HG02678 (cell line): ENCODE measurements at regions not wholly inside any gene's neighbourhood (a gene's known extent, or its start where the extent isn't known, plus 50 kb on each side); places are given as distances from the start of the nearest gene placed in this dataset.
"Not testable (repeated sequence)": the region's sequence is repeated elsewhere in the genome, so short reads cannot be mapped to it uniquely, and the experiment has no call there.

Experiments
- ATAC-seq: cut with Tn5 transposase; IDR thresholded peaks from one replicate; pipeline ENCODE4 v1.9.1; 2021; ENCODE audit warnings: mild to moderate bottlenecking, moderate library complexity; ENCODE audit not compliant: unreplicated experiment

DNA sequence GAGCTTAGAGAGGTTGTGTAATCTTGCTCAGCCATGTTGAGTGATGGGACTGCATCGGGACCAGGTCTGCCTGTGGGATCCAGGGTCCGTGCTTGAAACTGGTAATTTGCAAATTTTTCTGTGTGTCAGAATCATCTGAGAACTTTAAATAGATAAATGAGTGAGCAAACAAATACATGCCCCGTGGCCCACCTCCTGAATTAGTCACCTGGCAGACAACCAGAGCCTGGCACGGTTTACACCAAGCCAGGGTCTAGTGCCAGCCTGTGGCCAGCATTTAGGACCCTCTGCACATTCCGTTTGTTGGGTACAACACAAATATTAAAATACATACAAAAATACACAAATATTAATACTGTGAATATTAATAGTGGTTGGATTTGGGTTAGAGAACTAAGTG is 90.6 kb upstream of the STOX2 start:
- no peak for ATAC-seq

DNA sequence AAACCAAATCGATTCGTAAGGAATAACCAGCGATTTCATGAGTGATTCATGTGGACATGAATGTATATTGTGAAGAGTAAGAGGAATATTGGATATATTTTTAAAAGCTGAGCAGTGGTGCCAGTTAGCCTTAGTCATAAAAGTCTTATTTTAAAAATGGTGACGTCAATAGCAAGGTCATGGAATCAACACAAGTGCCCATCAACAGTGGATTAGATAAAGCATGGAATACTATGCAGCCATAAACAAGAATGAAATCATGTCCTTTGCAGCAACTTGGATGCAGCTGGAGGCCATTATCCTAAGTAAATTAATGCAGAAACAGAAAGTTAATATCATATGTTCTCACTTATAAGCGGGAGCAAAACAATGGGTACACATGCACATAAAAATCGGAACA is 89.0 kb upstream of the STOX2 start:
- ATAC-seq, result no peak

DNA sequence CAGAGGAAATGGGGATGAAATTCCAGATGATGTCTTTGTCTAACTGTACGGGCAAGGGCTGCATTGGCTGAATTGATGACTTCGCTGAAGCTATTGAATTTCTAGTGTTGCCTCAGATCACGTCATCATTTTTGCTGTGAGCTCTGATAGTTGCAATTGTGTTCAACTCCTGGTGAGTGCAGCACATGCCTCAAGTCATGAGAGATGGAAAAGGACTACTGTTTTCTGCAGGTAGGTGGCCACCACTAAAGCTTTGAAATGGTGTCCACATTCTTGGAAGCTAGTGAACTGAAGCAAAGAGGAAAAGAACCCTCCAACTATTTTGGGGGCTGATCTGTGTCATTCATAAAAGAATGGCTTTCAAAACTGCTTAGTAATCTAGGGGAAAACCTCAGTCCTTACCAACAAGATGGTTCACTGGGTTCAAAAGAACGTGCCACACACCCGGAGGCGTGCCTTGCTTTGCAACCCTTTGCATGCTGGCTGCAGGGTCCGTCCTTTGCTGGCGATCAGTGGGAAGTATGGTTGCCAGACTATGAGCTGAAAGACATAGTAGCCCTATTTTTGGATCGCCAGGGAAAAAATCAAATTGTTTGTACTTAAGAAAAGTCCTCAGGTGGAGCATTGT is 88.1 kb upstream of the STOX2 start:
- no peak for ATAC-seq

DNA sequence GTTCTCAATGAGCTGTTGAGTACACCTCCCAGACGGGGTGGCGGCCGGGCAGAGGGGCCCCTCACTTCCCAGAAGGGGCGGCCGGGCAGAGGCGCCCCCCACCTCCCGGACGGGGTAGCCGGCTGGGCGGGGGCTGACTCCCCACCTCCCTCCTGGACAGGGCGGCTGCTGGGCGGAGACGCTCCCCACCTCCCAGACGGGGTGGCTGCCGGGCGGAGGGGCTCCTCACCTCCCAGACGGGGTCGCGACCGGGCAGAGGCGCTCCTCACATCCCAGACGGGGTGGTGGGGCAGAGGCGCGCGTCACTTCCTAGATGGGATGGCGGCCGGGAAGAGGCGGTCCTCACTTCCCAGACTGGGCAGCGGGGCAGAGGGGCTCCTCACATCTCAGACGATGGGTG is 86.5 kb upstream of the STOX2 start:
- ATAC-seq, result not testable (repeated sequence)

DNA sequence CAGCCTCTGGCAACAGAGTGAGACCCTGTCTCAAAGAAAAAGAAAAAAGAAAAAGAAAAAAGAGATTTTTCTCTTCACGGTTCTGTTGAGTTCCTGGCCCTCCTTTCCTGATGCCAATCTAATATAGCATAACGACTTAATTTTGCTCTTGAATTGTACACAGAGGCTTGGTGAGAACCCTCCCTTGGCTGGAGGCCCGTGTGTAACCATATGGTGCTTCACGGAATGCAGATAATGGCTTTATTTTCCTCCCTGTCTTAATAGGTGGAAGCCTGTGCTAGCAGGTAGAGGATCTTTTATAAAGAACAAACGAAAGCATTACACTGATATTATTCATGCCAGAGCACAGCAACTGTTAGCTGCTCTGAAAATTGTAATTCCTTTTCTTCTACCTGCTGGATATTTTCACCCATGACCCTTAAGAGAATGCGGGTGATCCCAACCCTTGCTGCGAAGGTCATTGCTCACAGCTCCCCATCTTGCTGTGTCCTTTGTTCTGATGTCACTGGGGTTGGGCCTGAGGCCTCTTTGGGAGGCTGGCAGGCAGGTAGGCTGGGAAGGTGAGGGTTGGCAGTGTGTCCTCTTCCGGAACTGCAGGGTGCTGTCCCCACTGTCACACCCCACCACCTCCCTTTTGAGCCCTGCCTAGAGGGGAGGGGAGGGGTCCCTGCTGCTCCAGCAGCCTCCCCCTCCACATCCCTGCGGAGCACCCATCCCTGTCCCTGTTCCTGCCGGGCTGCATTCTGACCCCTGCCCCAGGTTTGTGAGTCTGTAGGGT is 83.8 kb upstream of the STOX2 start:
- ATAC-seq, result no peak

DNA sequence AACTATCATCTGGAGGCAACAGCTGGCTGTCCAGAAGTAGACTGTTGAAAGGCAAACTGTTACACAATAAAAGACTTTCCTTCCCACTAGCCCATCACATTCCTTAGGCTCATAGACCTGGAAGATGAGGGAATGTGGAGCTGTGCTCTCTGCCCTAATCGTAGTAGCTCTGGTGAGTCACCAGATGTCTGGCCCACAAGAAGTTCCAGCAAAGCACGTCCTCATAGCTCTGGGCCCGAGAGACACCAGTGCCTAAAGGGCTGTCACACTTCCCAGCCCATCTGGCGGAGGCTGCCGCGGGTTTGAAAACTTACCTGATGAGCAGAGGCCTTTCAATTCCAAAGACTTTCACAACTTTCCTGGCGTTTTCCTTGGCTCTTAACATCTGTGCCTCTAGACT is 81.7 kb upstream of the STOX2 start:
- no peak for ATAC-seq

DNA sequence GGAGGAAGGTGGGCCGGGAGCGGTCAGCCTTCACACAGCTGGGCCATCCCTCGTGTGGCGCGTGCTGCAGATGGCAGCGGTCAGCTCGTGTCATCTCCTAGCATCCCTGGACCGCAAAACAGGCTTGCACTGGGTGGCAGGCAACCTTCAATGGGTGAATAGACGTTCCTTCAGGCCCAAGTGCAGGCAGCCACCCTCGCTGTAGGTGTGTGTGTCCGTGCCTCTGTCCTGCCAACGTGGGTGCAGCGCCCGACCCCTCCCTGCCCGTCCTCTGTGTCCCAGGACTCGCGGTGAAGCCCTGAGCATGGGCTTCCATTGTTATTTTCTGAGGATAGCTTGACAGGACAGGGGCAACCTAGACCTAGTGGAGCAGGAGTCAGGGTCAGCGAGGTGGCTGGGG is 79.8 kb upstream of the STOX2 start:
- no peak for ATAC-seq

DNA sequence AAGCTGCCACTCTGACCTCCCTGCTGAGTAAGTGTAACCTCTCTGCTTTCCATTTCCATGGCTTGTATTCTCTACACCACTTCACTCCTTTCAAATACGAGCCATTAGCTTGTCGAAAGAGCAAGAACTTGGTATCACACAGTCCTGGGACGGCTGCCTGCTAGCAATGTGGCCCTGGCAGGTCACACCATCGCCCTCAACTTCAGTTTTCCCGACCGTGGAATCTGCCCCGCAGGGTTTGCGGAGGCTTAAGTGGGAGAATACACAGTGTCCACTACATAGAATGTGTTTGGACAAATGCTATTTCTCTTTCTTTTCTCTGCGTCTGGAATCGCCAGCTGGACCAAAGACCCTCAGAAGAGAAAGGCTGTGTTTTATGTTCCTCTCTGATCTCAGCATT is 78.6 kb upstream of the STOX2 start:
- no peak for ATAC-seq

DNA sequence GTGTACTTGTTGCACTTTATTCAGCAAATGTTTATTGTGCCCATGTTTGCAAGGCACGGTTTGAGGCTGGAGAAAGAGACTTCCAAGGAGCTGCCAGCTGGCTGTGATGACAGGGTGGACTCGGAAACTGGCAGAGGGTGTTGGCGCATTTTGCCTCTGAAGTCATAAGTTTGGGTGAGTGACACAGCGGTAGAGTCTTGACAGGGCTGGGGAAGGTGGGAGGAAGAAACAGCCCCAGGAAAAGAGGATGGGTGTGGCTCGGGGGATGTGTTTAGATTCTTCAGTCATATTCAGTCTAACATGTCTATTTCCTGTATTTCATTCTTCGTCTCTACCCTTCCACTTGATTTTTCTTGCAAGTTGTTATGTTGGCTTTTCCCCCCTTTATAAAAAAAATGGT is 77.0 kb upstream of the STOX2 start:
- no peak for ATAC-seq

DNA sequence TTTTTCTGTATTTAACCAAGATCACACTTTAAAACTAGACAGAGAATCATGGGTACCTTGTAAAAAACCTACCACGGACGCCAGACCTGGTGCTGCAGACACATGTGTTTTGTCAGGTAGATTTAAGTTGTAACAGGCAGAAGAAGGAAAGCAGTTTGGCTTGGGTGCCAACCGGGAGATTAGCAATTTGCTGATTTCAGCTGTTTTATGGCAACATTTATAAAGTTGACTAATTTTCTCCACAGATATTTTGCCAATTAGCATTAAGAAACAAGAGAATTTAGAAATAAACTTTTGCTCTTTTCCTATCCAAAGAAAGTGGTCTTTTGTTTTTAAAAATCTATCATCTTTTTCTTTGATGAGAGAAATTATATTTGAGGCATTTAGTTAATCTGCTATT is 76.3 kb upstream of the STOX2 start:
- ATAC-seq, result no peak

DNA sequence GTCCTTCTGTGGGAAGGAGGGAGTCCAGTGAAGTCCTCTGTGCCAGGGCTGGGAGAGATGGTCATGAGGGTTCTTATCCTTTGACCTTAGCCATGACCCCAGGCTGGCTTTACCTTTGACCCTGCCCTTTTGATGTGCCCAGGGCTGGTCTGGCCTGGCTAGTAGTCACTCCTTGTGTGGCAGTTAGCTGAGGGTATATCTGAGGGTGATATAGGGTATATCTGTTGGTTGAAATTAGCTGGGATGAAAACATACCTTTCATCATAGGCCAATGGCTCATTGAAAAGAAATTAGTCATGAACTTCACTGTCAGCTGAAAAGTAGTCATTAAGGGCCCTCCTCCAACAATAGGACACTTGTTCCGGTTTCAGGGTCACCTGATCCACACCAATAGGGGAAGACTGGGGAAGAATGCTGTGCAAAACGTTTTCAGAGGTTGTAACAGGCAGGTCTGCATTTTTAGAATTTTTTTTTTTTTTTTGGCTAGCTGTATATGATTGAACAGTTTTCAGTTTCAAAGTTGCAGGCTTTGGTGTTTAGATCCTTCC is 74.6 kb upstream of the STOX2 start:
- ATAC-seq, result no peak

DNA sequence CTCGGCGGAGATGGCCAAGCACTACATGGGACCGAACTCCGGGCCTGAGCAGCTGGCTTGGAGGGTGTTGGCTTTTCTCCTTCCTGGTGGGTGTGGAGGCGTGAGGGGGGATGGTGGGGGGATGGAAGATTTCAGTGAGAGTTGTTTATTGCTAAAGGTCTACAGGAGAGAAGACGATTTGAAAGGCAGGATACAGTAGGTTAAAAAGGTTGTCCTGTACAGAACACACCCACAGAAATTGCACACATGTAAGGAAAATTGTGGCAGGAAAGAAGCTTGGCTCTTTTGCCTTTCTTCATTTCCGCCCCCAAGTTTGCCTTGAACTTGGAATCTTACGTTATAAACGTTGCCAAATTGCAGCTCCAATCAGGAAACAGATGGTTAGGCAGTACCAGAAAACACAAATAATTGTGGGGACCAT is 74.1 kb upstream of the STOX2 start:
- ATAC-seq, result no peak

DNA sequence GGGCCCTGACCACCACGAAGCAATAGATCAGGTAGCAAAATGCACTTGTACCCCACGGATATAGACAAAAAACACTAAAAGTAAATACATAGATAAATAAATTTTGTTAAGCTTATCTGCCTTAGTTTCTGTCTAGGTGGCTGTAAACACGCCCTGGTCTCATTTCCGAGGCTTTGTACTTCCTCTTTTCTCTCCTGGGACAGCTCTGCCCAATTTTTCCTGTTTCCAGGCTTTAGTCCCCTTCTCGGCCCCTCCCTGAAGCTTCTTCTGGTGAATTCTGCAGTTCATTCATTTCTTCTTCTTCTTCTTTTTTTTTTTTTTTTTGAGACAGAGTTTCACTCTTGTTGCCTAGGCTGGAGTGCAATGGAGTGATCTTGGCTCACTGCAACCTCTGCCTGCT is 73.4 kb upstream of the STOX2 start:
- ATAC-seq, result no peak

DNA sequence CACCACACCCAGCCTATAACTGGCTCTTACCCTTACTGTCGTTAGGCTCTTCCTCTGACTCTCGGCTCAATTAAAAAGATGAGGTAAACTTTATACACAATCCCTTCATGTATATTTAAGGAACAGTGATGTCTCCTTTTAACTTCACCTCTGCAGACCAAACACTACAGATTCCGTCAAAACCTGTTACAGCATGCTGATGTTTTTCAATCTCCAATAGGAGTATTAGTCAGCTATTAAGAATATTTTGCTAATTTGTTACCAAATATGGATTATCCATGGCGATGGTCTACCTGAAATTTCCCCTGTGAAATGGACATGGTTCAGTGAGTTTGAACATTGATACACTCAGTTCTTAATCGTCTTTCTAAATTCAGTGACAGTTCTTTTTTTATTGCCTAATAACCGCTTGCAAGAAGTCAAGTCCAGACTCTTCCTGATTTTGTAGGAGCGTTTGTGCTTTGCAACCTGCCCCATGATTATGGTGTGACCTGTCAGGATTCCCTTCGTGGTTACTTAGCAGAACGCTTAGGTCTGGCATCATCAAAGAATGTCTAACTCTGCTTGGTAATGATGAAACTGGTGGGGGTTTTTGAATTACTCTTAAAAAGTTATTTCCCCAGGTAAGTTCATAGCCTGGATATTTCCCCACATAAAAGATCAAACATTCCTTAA is 72.2 kb upstream of the STOX2 start:
- no peak for ATAC-seq

DNA sequence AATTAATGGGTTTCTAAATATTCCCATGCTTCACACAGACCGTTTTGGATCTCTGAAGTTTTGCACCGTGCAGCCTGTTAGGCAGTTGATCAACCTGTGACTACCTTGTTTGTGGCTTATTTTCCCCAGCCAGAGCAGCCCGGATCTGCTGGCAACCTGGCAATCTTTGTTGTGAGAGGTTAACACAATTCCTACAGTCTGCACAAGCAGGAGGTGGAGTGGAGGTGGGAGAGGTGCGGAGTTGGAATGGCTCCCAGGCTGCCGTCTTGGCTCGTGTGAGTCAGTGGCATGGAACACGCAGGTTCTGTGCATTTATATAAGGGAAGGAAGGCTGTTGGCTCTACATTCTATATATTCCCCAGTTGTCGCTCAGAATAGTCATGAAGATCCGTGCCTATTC is 70.9 kb upstream of the STOX2 start:
- no peak for ATAC-seq

DNA sequence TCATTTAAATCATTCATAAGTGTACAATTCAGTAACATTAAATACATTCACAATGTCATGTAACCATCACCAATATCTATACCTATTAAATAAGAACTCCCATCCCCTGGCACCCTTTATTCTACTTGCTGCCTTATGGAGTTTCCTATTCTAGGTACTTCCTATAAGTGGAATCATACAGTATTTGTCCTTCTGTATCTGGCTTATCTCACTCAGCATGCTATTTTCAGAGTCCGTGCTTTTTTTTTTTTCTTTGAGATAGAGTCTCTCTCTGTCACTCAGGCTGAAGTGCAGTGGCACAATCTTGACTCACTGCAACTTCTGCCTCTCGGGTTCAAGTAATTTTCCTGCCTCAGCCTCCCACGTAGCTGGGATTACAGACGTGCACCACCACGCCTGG is 67.9 kb upstream of the STOX2 start:
- no peak for ATAC-seq

DNA sequence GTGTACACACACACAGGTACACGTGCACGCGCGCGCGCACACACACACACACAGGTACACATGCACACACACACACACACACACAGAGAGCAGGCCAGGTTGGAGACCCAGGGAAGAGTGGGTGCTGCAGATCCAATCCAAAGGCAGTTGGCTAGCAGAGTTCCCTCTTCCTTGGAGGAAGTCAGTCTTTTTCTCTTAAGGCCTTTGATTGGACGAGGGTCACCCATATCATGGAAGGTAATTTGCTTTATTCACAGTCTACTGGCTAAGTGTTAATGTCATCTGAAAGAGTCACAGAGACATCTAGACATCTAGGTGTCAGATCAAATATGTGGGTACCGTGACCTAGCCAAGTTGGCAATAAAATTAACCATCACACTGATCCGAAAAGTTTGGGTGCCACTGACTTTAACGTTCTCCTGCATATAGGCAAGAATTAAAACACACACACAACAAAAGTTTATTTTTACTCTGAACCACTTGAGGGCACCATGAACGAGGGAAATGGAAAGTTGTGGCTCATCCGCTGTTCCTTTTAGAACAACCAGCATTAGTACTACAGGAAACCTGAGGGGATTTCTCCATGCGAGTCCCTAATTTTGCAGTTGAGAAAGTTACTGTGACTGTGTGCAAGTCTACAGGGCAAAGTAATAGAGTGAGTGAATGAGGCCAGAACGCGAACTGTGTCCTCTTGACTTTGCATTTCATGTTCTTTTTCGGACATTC is 66.0 kb upstream of the STOX2 start:
- no peak for ATAC-seq

DNA sequence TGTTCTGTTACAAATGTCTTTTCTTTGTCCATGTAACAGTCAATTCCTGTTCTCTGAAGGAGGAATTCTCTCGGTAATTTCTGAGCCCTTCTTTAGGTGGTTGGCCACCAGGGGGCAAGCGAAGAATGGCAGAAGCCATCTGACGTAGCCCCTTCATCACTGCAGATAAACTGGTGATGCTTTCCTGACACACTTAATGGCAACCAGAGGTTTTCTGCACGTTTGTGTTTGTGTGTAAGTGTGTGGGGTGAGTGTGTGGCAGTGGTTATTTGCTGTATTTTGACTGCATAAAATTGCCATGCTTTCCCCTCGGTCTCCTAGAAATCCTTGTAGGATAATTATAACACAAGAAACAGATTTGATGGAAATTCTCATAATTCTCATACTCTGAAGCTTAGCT is 64.8 kb upstream of the STOX2 start:
- peak; percentile 84 for ATAC-seq

DNA sequence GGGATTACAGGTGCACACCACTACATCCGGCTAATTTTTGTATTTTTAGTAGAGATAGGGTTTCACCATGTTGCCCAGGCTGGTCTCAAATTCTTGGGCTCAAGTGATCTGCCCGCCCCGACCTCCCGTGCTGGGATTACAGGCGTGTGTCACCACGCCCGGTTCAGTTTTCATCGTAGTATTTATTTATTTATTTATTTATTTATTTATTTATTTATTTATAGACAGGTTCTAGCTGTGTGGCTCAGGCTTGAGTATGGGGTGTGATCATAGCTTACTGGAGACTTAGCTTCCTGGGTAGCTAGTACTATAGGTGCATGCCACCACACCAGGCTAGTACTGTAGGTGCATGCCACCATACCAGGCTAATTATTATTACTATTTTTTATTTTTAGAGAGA is 64.1 kb upstream of the STOX2 start:
- ATAC-seq, result no peak

DNA sequence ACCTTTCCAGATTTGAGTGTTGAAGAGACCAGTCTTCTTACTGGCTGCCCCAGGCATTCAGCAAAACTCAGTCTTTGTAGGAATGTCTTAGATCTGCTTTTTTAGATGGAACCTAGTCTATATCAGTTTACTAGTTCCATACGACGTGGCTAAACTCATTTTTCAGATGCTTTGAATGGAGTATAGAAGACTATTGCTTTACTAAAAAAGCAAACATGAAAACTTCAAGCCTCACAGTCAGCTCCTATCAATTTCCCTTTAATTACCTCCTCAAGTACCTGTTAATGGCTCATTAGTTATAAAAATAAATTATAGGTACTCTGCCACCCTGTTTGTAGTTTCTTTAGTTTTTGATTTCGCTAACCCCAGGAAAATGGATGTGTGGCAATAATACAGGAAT is 63.0 kb upstream of the STOX2 start:
- no peak for ATAC-seq

DNA sequence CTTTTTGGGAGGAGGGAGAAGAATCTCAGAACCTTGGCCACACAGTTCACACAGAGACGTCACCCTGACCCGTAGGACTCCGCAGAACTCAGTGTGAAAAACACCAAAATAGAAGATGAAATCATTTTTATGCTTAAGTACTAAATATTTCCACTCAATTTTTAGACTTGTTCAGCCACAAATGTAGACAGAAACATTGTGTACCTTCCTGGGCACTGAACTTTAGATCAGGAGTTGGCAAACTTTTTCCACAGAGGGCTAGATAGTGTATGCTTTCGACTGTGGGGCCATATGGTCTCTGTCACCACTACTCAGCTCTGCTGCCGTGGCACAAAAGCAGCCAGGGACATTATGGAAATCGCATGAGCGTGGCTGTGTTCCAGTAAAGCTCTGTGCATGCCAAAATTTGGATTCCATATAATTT is 61.8 kb upstream of the STOX2 start:
- ATAC-seq, result no peak
